ENCODE measurements at regions not wholly inside any gene's neighbourhood (a gene's known extent, or its start where the extent isn't known, plus 50 kb on each side); places are given as distances from the start of the nearest gene placed in this dataset.
A peak's percentile ranks its signal among the peaks of the same experiment; 100 is the strongest.
"Not testable (repeated sequence)": the region's sequence is repeated elsewhere in the genome, so short reads cannot be mapped to it uniquely, and the experiment has no call there.

GRCh38 chrX:34493086-34493485 is 164.0 kb downstream of the TMEM47 start:
- H3K27ac ChIP-seq: no peak overlapping the region
- ChIA-PET POLR2A (ENCODE audit: low non-redundant PET) (no interaction called here), CTCF (no interaction called here)
- TF ChIP-seq CTCF (conservative IDR thresholded peaks at IDR 0.05; ENCODE audit: low read depth): no peak
- no peak for DNase-seq (ENCODE audit: low spot score)

GRCh38 chrX:34491126-34491525 is 166.0 kb downstream of the TMEM47 start:
- ChIA-PET CTCF (no interaction called here), POLR2A (ENCODE audit: low non-redundant PET) (no interaction called here)
- DNase-seq (ENCODE audit: low spot score): no peak
- no peak overlapping the region for H3K27ac ChIP-seq
- no peak for TF ChIP-seq CTCF (conservative IDR thresholded peaks at IDR 0.05; ENCODE audit: low read depth)

- ChIA-PET POLR2A (ENCODE audit: low non-redundant PET) (no interaction called here), CTCF (no interaction called here)
- H3K27ac ChIP-seq: no peak overlapping the region
- DNase-seq (ENCODE audit: low spot score): no peak
- TF ChIP-seq CTCF (conservative IDR thresholded peaks at IDR 0.05; ENCODE audit: low read depth): no peak
Measured at GRCh38 chrX:34487364-34487763, 169.7 kb downstream of the TMEM47 start.

- ChIA-PET POLR2A (ENCODE audit: low non-redundant PET) (no interaction called here), CTCF (no interaction called here)
- no peak overlapping the region for H3K27ac ChIP-seq
- no peak for DNase-seq (ENCODE audit: low spot score)
- TF ChIP-seq CTCF (conservative IDR thresholded peaks at IDR 0.05; ENCODE audit: low read depth): no peak
Measured at GRCh38 chrX:34483980-34484379, 173.1 kb downstream of the TMEM47 start.

GRCh38 chrX:34470507-34470906 is 186.6 kb downstream of the TMEM47 start:
- ChIA-PET POLR2A (ENCODE audit: low non-redundant PET) (no interaction called here), CTCF (no interaction called here)
- no peak for TF ChIP-seq CTCF (conservative IDR thresholded peaks at IDR 0.05; ENCODE audit: low read depth)
- DNase-seq (ENCODE audit: low spot score): no peak
- no peak overlapping the region for H3K27ac ChIP-seq

- peak; percentile 0 for DNase-seq (ENCODE audit: low spot score)
- H3K27ac ChIP-seq: no peak overlapping the region
- CTCF ChIA-PET: no interaction called here
- POLR2A ChIA-PET (ENCODE audit: low non-redundant PET): no interaction called here
- no peak for TF ChIP-seq CTCF (conservative IDR thresholded peaks at IDR 0.05; ENCODE audit: low read depth)
Measured at GRCh38 chrX:34467437-34467836, 189.6 kb downstream of the TMEM47 start.

GRCh38 chrX:34463220-34463619 is 193.9 kb downstream of the TMEM47 start:
- DNase-seq (ENCODE audit: low spot score); POLR2A ChIA-PET (ENCODE audit: low non-redundant PET); H3K27ac ChIP-seq; CTCF ChIA-PET: not testable (repeated sequence)

- POLR2A ChIA-PET (ENCODE audit: low non-redundant PET); CTCF ChIA-PET; DNase-seq (ENCODE audit: low spot score); H3K27ac ChIP-seq: not testable (repeated sequence)
Measured at GRCh38 chrX:34457850-34458249, 199.2 kb downstream of the TMEM47 start.
